ENCODE measurements at regions not wholly inside any gene's neighbourhood (a gene's known extent, or its start where the extent isn't known, plus 50 kb on each side); places are given as distances from the start of the nearest gene placed in this dataset.

GRCh38 chr21:43349644-43350043 is 77.3 kb downstream of the SIK1 start:
- ChIA-PET CTCF (no interaction called here), POLR2A (ENCODE audit: unreplicated experiment) (no interaction called here)
- H3K9me2 ChIP-seq (replicated peaks; ENCODE audit: low read length): no peaks in the 10 kb centered on the region
- intact Hi-C loops (cut with micrococcal nuclease): no loop called here
- H3K79me2 ChIP-seq (ENCODE audit: low read length): no peaks in the 10 kb centered on the region
- BruUV-seq (replicated peaks): no TSS peak
- no peak overlapping the region for H2AFZ ChIP-seq (ENCODE audit: low read length)
- no peak overlapping the region for H3K27ac ChIP-seq (ENCODE audit: low read length)
- H3K9ac ChIP-seq (ENCODE audit: low read length): no peak overlapping the region
- no peaks in the 10 kb centered on the region for H3K36me3 ChIP-seq (ENCODE audit: low read depth, low read length)
- no peak for DNase-seq
- H3K4me3 ChIP-seq (ENCODE audit: low read length): no peak overlapping the region
- H3K4me2 ChIP-seq (ENCODE audit: low read length): no peak overlapping the region
- peaks cover 13% of the 10 kb centered on the region for H3K4me1 ChIP-seq (ENCODE audit: insufficient read depth, low read length)
- no peaks in the 10 kb centered on the region for H4K20me1 ChIP-seq (ENCODE audit: low read length)
- TF ChIP-seq CTCF (conservative IDR thresholded peaks at IDR 0.05; ENCODE audit: low read depth, low read length) (no peak), EZH2phosphoT487 (IDR thresholded peaks at IDR 0.05; ENCODE audit: borderline replicate concordance, low read length) (no peak), EZH2 (IDR thresholded peaks at IDR 0.05; ENCODE audit: low read length, unreplicated experiment) (no peak)
- H3K9me3 ChIP-seq (ENCODE audit: low read length): no peaks in the 10 kb centered on the region
- H3F3A ChIP-seq (ENCODE audit: low read length, unreplicated experiment): no peaks in the 10 kb centered on the region
- no peak for ATAC-seq
- H3K27me3 ChIP-seq (ENCODE audit: low read length): no peaks in the 10 kb centered on the region

GRCh38 chr21:43348801-43349261 is 78.1 kb downstream of the SIK1 start:
- no peak overlapping the region for H2AFZ ChIP-seq (ENCODE audit: low read length)
- H4K20me1 ChIP-seq (ENCODE audit: low read length): no peaks in the 10 kb centered on the region
- TF ChIP-seq CTCF (conservative IDR thresholded peaks at IDR 0.05; ENCODE audit: low read depth, low read length) (no peak), EZH2phosphoT487 (IDR thresholded peaks at IDR 0.05; ENCODE audit: borderline replicate concordance, low read length) (no peak), EZH2 (IDR thresholded peaks at IDR 0.05; ENCODE audit: low read length, unreplicated experiment) (no peak)
- H3K27ac ChIP-seq (ENCODE audit: low read length): no peak overlapping the region
- H3K4me3 ChIP-seq (ENCODE audit: low read length): no peak overlapping the region
- ATAC-seq (no peak), DNase-seq (no peak)
- no peaks in the 10 kb centered on the region for H3K27me3 ChIP-seq (ENCODE audit: low read length)
- ChIA-PET POLR2A (ENCODE audit: unreplicated experiment) (no interaction called here), CTCF (no interaction called here)
- H3K36me3 ChIP-seq (ENCODE audit: low read depth, low read length): no peaks in the 10 kb centered on the region
- no peaks in the 10 kb centered on the region for H3K79me2 ChIP-seq (ENCODE audit: low read length)
- peaks cover 21% of the 10 kb centered on the region for H3K4me1 ChIP-seq (ENCODE audit: insufficient read depth, low read length)
- no peak overlapping the region for H3K9ac ChIP-seq (ENCODE audit: low read length)
- H3K9me3 ChIP-seq (ENCODE audit: low read length): no peaks in the 10 kb centered on the region
- intact Hi-C loops (cut with micrococcal nuclease): no loop called here
- no TSS peak for BruUV-seq (replicated peaks)
- no peaks in the 10 kb centered on the region for H3F3A ChIP-seq (ENCODE audit: low read length, unreplicated experiment)
- no peaks in the 10 kb centered on the region for H3K9me2 ChIP-seq (replicated peaks; ENCODE audit: low read length)
- no peak overlapping the region for H3K4me2 ChIP-seq (ENCODE audit: low read length)

- ChIA-PET CTCF (no interaction called here), POLR2A (ENCODE audit: unreplicated experiment) (no interaction called here)
- no peaks in the 10 kb centered on the region for H3K9me3 ChIP-seq (ENCODE audit: low read length)
- H3K79me2 ChIP-seq (ENCODE audit: low read length): no peaks in the 10 kb centered on the region
- H3K27me3 ChIP-seq (ENCODE audit: low read length): no peaks in the 10 kb centered on the region
- no peak for DNase-seq
- no TSS peak for BruUV-seq (replicated peaks)
- no peaks in the 10 kb centered on the region for H4K20me1 ChIP-seq (ENCODE audit: low read length)
- H3K9ac ChIP-seq (ENCODE audit: low read length): no peak overlapping the region
- no peaks in the 10 kb centered on the region for H3F3A ChIP-seq (ENCODE audit: low read length, unreplicated experiment)
- no peak overlapping the region for H3K4me2 ChIP-seq (ENCODE audit: low read length)
- no peaks in the 10 kb centered on the region for H3K9me2 ChIP-seq (replicated peaks; ENCODE audit: low read length)
- H2AFZ ChIP-seq (ENCODE audit: low read length): no peak overlapping the region
- peaks cover 26% of the 10 kb centered on the region for H3K4me1 ChIP-seq (ENCODE audit: insufficient read depth, low read length)
- no peak overlapping the region for H3K27ac ChIP-seq (ENCODE audit: low read length)
- no peak overlapping the region for H3K4me3 ChIP-seq (ENCODE audit: low read length)
- H3K36me3 ChIP-seq (ENCODE audit: low read depth, low read length): no peaks in the 10 kb centered on the region
- no peak for ATAC-seq
- intact Hi-C loops (cut with micrococcal nuclease): no loop called here
- TF ChIP-seq EZH2 (IDR thresholded peaks at IDR 0.05; ENCODE audit: low read length, unreplicated experiment): no peak
- TF ChIP-seq EZH2phosphoT487 (IDR thresholded peaks at IDR 0.05; ENCODE audit: borderline replicate concordance, low read length): no peak
- no peak for TF ChIP-seq CTCF (conservative IDR thresholded peaks at IDR 0.05; ENCODE audit: low read depth, low read length)
Measured at GRCh38 chr21:43348170-43348766, 78.7 kb downstream of the SIK1 start.
